OCI-LY1 (cell line): ENCODE measurements at regions not wholly inside any gene's neighbourhood (a gene's known extent, or its start where the extent isn't known, plus 50 kb on each side); places are given as distances from the start of the nearest gene placed in this dataset.

Experiments
- EZH2 ChIP-seq: fragments of 200-600 bp; sonication (generic), shearing (Covaris generic); IDR thresholded peaks from 2 replicates; pipeline ENCODE4 v1.8.0; 2017; ENCODE audit warnings: borderline replicate concordance, mixed run types, mild to moderate bottlenecking, antibody characterized with exemption, low read length, moderate library complexity, mixed read lengths
- TF ChIP-seq, protein P1 (sequence below): fragments of 200-600 bp; sonication (generic), shearing (Covaris generic); IDR thresholded peaks from 2 replicates; pipeline ENCODE4 v1.5.1; 2017; ENCODE audit warnings: mild to moderate bottlenecking, antibody characterized with exemption, low read length, moderate library complexity, mixed read lengths

DNA sequence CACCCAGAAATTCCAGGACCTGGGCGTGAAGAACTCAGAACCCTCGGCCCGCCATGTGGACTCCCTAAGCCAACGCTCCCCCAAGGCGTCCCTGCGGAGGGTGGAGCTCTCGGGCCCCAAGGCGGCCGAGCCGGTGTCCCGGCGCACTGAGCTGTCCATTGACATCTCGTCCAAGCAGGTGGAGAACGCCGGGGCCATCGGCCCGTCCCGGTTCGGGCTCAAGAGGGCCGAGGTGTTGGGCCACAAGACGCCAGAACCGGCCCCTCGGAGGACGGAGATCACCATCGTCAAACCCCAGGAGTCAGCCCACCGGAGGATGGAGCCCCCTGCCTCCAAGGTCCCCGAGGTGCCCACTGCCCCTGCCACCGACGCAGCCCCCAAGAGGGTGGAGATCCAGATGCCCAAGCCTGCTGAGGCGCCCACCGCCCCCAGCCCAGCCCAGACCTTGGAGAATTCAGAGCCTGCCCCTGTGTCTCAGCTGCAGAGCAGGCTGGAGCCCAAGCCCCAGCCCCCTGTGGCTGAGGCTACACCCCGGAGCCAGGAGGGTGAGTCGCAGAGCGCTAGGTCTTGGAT, 261.5 kb downstream of the SEC14L1 start:
- TF ChIP-seq, protein P1, sequence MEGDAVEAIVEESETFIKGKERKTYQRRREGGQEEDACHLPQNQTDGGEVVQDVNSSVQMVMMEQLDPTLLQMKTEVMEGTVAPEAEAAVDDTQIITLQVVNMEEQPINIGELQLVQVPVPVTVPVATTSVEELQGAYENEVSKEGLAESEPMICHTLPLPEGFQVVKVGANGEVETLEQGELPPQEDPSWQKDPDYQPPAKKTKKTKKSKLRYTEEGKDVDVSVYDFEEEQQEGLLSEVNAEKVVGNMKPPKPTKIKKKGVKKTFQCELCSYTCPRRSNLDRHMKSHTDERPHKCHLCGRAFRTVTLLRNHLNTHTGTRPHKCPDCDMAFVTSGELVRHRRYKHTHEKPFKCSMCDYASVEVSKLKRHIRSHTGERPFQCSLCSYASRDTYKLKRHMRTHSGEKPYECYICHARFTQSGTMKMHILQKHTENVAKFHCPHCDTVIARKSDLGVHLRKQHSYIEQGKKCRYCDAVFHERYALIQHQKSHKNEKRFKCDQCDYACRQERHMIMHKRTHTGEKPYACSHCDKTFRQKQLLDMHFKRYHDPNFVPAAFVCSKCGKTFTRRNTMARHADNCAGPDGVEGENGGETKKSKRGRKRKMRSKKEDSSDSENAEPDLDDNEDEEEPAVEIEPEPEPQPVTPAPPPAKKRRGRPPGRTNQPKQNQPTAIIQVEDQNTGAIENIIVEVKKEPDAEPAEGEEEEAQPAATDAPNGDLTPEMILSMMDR = no peak
- TF ChIP-seq EZH2 = no peak
